ENCODE measurements at regions not wholly inside any gene's neighbourhood (a gene's known extent, or its start where the extent isn't known, plus 50 kb on each side); places are given as distances from the start of the nearest gene placed in this dataset.

- no peak overlapping the region for H3K14ac ChIP-seq (ENCODE audit: insufficient read depth, low read length)
- H4K20me1 ChIP-seq (ENCODE audit: control insufficient read depth, insufficient read depth, insufficient read length) = no peaks in the 10 kb centered on the region
- H2BK12ac ChIP-seq (ENCODE audit: insufficient read length, low read depth, low read length) = no peak overlapping the region
- H3K4me3 Mint-ChIP-seq = no peak overlapping the region
- no peak overlapping the region for H2AK5ac ChIP-seq (ENCODE audit: insufficient read length, low read length)
- no peaks in the 10 kb centered on the region; a peak in 1 of 5 replicates for H3K9me3 Mint-ChIP-seq
- H4K5ac ChIP-seq (ENCODE audit: insufficient read length, low read depth, low read length) = no peak overlapping the region
- H3K36me3 Mint-ChIP-seq (ENCODE audit: insufficient read depth in 1 of 3, low read depth in 3 of 3) = no peaks in the 10 kb centered on the region
- H4K8ac ChIP-seq (replicated peaks; ENCODE audit: insufficient read length, low read depth, low read length) = no peak overlapping the region
- no peak for DNase-seq
- H3K18ac ChIP-seq (ENCODE audit: insufficient read length, low read depth, low read length) = no peak overlapping the region
- WGBS (ENCODE audit: extremely low coverage, insufficient read length, low lambda C conversion rate) = no CpG with 5 or more reads among the region's 7 CpGs
- no peaks in the 10 kb centered on the region for H3K23me2 ChIP-seq (ENCODE audit: insufficient read length, low read depth, low read length, poor library complexity, severe bottlenecking)
- no peak for TF ChIP-seq CTCF (conservative IDR thresholded peaks at IDR 0.05)
- no peaks in the 10 kb centered on the region for H3K79me1 ChIP-seq (ENCODE audit: insufficient read depth, low read depth, low read length, poor library complexity, severe bottlenecking)
- no peak overlapping the region for H3K4ac ChIP-seq (ENCODE audit: low read depth, low read length)
- no peak overlapping the region for H4K91ac ChIP-seq (ENCODE audit: insufficient read length, low read depth, low read length)
- no peak overlapping the region for H2BK15ac ChIP-seq (ENCODE audit: low read depth, low read length)
- no peak overlapping the region for H3K27ac Mint-ChIP-seq
- peaks cover 6% of the 10 kb centered on the region; the same call in 1 of the 2 replicates for H3K27me3 Mint-ChIP-seq (ENCODE audit: low read depth)
- no peak overlapping the region for H2AFZ ChIP-seq (ENCODE audit: low read length)
- peaks cover 4 to 5% of the 10 kb centered on the region in 2 experiments for H3K4me1 Mint-ChIP-seq
- H3K56ac ChIP-seq (ENCODE audit: insufficient read length, low read depth, low read length) = no peak overlapping the region
- no peaks in the 10 kb centered on the region for H3K9me3 ChIP-seq (ENCODE audit: control insufficient read depth, low read depth, low read length)
- H2BK5ac ChIP-seq (ENCODE audit: insufficient read length, low read length) = no peak overlapping the region
- no peak overlapping the region for H3K27ac ChIP-seq (ENCODE audit: insufficient read length, low read depth, low read length)
- H3K23ac ChIP-seq (ENCODE audit: insufficient read length, low read depth, low read length) = no peak overlapping the region
- no peaks in the 10 kb centered on the region for H3K27me3 ChIP-seq (ENCODE audit: insufficient read depth, low read length)
- H3K4me2 ChIP-seq (ENCODE audit: insufficient read depth, insufficient read length, low read length) = no peak overlapping the region
- 0 out of 2 replicates have a peak, but pooled peaks cover 5% of the 10 kb centered on the region for H3K4me1 ChIP-seq (ENCODE audit: insufficient read depth, low read length)
- no peaks in the 10 kb centered on the region for H3K79me2 ChIP-seq (ENCODE audit: insufficient read depth, low read length)
- H2BK120ac ChIP-seq (ENCODE audit: low read depth, low read length, poor library complexity, severe bottlenecking) = no peak overlapping the region
- no peak overlapping the region for H2BK20ac ChIP-seq (ENCODE audit: low read depth, low read length, poor library complexity, severe bottlenecking)
- no peak overlapping the region for H3T11ph ChIP-seq (ENCODE audit: low read length)
- no peak overlapping the region for H3K9ac ChIP-seq (ENCODE audit: extremely low read depth, insufficient read length, low read length)
Measured at GRCh38 chr1:38526046-38526445, 333.5 kb downstream of the RRAGC start.

All from H9 (cell line).